Activated CD4-positive, CD25-positive, alpha-beta regulatory T cell treated with anti-CD3 and anti-CD28 coated beads, Interleukin-2, amount 50 U/mL, for 24 hours (primary cell): ENCODE measurements at regions not wholly inside any gene's neighbourhood (a gene's known extent, or its start where the extent isn't known, plus 50 kb on each side); places are given as distances from the start of the nearest gene placed in this dataset.
A peak's percentile ranks its signal among the peaks of the same experiment; 100 is the strongest.

Experiments used
- ATAC-seq, 2 donors: fragments of 150-1000 bp; cut with Tn5 transposase; one replicate each; pipeline ENCODE4 v1.10.0; 2021; ENCODE audit warnings: mild to moderate bottlenecking in 1 of 2, moderate library complexity in 1 of 2

DNA sequence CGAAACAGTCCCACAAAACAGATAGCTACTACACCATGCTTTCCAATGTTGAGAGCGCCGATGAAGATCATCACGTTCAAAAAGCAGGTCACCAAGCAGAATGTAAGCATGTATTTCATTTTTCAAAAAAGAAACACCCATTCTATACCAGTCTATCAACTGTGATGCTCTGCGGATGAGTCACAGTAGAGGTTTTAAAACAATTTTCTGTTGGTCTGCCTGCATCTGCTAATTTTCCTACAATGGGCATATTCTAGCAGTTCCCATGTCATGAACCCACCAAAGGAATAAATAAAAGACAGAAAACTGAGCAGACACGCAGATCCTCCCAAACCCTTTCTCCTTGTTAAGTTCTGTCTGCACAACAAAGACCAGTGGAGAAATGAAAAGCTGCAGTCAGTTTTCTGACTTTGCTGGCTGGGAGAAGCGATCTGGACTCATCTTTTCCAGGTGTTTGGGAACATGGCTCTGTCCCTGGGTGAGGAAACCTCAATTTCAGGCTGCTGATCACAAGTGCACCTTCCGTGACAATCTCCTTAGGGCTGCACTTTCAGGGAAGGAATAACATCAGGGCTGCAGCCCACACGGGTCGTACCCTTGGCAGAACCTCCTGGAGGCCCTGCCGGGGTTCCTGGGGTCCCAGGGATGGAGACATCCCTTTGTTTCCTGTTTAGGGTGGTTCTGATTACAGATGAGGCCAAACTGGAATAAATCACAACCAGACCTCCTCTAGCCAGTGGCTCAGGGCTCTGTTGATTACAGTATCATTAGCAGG is 200.1 kb downstream of the BMP7 start:
- ATAC-seq = no peak

GRCh38 chr20:57069442-57069841 is 197.0 kb downstream of the BMP7 start:
- no peak for ATAC-seq

- ATAC-seq = no peak
These were observed 196.1 kb downstream of the BMP7 start for GRCh38 chr20:57070296-57070695.

DNA sequence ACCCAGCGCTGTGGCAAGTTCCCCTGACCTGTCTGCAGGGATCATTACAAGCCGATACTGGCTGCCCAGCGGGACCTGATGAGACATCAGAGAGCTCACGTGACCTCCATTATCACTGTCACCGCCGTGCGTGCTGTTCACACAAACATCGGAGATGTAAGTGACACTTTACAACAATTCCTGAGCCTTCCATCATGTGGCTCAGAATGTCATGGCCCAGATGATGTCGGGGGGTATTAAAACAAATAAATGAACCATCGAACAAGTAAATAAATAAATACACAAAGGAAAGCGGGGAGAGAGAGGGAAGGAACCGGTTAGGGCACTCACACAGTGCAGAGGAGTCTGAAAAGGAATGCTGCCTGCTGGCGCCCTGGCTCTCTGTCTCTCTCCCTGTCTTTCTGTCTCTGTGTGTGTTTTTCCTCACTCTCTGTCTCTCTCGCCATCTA is 195.1 kb downstream of the BMP7 start:
- no peak for ATAC-seq

DNA sequence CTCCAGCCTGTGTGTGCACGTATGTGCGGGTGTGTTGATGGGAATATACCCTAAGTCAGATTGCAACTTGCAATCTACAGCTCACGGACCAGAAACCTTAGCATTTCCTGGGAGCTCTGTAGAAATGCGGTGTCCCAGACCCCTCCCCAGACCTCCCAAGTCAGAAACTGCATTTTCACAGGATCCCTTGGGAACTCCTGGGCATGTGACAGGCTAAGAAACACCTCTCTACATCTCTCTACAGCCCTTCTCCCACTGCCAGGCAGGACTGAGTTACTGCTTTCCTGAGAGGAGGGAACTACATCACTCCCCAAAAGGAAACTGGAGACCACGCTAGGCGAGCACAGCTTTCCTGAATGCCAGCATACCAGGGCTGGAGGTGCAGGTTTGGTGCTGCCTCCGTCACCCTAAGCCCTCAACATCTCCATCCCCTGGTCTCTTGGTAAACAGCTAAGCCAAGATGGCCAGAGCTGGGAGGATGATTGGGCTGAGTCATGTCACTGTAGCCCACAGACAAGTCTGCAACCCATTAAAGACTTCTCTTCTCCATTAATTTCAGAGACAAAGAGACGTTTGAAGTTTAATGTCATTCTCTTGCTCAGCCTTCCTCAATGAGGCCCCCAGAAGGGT is 194.4 kb downstream of the BMP7 start:
- ATAC-seq = no peak

- no peak for ATAC-seq
These were observed 193.0 kb downstream of the BMP7 start for GRCh38 chr20:57073402-57073801.

DNA sequence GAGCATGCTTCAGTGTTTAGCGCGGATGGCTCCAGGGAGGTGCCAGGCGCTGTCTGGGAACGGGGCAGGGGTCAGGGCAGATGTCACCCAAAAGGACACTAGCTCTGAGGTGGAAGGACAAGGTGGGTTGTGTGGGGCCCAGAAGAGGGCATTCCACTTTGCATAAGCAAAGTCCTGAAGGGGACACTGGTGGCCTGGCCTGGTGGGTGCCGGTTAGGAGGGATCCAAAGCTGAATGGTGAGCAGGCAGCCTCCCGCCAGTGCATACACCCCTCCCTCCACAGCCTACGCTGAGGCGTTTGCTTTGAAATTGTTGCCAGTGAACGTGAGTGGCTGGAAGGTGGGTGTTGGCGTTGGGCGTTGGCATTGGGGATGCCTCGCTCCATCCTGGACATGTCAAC is 192.1 kb downstream of the BMP7 start:
- ATAC-seq = no peak

DNA sequence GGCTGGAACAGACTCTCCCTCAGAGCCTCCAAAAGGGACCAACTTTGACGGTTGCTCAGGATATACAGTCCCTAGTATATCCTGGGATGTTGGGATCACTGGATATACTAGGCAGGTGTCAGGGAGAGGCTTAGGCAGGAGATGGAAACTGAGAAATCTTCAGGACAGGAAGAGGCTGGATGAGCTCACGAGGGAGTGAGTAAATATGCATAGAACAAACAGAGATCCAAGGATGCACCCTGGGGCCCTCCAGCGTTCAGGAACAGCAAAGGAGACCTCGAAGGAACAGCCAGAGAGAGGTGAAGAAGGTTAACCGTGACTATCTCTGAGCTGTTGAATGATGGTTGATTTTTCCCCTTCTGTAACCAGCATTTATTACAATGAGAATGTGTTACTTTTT is 191.3 kb downstream of the BMP7 start:
- no peak for ATAC-seq

- no peak for ATAC-seq
These were observed 190.8 kb downstream of the BMP7 start for GRCh38 chr20:57075603-57076002.

DNA sequence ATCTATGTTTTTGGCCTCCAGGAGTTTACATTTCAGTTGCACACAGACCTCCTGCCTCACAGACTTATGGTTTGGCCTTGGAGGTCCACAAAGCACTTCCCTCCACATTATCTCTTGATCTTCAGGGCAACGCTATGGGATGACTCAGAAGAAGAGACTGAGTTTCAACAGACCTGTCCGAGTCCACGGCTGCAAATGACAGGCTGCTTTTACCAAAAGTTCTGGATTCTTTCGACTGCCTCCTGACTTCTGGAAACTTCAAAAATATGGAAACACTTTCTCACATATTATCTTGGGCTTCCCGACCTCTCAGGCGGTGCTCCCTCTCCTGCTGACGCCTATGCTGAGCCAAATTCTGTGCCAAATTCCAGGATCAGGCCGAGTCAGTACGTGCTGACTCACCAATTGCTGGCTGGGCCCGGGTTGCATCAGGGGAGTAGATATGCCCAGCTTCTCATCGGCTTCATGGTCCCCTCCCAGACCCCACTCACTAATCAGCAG is 190.2 kb downstream of the BMP7 start:
- no peak for ATAC-seq

DNA sequence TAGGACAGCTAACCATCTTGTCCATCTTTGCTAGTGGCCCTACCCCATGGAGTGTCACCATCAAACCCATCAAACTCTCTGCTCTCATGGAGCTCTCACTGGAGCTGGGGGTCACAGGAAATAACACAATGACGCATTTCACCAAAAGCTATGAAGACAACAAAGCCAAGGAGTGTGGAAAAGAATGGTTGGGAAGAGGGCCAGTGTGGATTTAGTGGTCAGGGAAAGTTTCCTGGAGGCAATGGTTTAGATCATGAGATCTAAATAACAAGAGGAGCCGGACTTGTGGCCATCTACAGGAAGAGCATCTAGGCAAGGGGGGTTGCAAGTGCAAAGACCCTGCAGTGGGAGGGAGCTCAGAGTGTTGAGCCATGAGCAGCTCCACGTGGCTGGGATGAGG is 189.5 kb downstream of the BMP7 start:
- ATAC-seq = no peak

- ATAC-seq = no peak
These were observed 188.3 kb downstream of the BMP7 start for GRCh38 chr20:57078116-57078515.

DNA sequence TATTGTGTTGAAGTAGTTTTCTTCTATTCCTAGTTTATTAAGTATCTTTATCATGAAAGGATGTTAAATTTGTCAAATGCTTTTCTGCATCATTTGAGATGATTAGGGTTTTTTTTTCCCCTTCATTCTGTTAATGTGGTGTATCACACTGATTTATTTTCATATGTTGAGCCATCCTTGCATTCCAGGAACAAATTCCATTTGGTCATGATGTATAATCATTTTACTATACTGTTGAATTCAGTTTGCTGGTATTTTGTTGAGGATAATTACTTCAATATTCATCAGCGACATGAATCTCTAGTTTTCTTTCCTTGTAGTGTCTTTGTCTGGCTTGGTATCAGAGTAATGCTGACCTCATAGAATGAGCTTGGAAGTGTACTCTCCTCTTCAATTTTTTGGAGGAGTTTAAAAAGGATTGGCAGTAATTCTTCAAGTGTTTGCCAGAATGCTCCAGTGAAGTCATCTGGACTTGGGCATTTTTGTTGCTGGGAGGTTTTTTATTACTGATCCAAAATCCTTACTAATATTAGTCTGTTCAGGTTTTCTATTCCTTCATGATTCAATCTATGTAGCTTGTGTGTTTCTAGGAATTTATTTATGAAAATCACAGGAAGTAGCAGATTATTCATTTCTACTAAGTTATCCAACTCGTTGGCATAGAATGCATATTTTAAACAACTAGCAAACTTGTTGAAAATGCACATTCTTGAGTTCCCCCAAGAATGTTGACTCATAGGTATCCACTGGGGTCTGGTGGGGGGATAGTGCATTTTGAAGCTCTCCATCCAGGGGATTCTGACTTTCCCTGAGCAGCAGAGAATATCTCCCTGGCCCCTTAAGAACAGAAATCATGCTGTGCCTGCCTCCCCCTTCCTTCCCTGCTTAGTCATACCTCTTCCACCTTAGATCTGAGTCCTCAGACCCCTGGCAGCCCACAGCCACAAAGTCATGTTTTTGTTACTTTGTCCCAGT is 187.1 kb downstream of the BMP7 start:
- ATAC-seq = no peak

DNA sequence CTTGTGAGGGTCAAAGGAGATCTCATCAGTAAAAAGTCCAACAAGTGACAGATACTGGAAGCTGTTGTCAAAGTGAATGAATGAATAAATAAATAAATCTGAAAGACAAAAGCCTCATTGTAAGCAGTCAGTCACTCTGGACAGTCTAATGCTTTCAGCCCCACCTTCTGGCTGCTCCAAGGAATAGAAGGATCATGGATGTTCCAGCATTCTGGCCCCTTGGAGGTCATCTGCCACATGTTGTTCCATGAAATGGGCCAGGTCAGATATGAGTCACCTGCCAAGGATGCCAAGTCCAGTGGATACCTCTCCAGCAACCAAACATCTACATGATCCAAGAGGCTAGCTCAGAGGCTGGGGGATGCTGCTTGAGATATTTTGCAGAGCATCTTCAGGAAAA is 185.6 kb downstream of the BMP7 start:
- ATAC-seq = no peak

GRCh38 chr20:57082357-57082945 is 184.0 kb downstream of the BMP7 start:
- ATAC-seq = no peak

- no peak for ATAC-seq
These were observed 183.4 kb downstream of the BMP7 start for GRCh38 chr20:57083072-57083471.

- ATAC-seq = no peak
These were observed 180.4 kb downstream of the BMP7 start for GRCh38 chr20:57086066-57086465.

- ATAC-seq = no peak
These were observed 179.3 kb downstream of the BMP7 start for GRCh38 chr20:57087102-57087501.

DNA sequence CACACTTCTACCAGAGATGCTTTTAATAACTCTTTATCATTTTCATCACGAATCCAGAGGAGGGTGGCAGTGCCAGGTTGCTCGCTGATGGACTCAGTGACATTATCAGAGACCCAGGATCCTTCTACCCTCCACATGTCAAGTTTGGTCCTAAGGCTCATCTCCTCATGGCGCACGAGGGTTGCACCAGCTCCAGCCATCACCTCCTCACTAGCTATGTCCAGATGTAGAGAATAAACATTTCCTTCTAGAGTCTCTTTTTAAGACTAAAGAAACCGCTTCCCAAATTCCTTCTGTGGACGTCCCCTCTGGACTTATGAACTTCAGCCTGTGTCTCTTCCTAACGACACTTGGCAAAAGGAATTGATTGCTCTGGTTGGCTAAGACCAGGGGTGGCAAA is 178.7 kb downstream of the BMP7 start:
- ATAC-seq = no peak

DNA sequence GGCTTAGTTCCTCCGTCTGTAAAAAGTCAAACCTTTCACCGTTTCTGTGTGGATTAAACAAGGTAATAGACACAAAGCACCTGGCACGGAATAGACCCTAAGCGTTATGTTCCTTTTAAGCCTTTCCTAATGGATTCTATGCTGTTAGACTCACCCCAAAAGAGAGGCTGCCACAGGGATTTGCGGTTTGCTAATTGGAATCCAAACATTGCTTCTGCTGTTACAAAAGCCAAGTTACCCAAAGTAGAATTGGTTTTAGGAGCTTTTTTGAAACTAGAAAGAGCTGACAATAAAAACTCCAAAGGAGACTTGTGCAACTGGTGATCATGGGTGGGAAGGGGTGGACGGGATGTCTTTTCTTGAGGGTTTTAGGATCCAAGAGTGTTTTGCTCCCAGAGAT is 178.0 kb downstream of the BMP7 start:
- ATAC-seq = no peak

DNA sequence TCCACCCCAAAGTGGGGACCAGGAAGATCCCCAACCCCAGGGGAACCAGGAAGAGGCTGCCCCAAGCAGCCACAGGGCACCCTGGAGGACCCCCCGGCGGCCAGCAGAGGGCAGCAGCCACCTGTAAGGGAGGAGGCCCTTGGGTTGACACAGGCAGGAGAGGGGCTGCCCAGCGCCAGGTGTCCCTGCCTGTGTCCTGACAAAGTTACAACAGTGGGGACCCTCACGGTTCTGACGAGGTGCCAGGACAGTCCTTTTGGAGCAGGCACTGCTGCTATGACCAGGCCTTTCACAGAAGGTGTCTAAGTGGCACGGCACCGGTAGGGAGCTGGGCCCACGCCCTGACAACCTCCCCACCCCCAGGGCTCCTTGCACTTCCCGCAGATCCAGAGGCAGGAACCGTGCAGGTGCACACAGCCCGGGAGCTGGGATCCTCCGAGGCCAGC is 176.7 kb downstream of the BMP7 start:
- peak; percentile 52 to 55 for ATAC-seq
